NCI-H524 (cell line): ENCODE measurements at regions not wholly inside any gene's neighbourhood (a gene's known extent, or its start where the extent isn't known, plus 50 kb on each side); places are given as distances from the start of the nearest gene placed in this dataset.
A peak's percentile ranks its signal among the peaks of the same experiment; 100 is the strongest.

Experiments
- DNase-seq, 2 experiments: peaks; one replicate each; lab custom pipeline; 2025; lab: John Stamatoyannopoulos, UW

GRCh38 chr4:89599026-89599425 is 237.9 kb downstream of the SNCA start:
- DNase-seq: no peak

GRCh38 chr4:89598602-89599001 is 238.4 kb downstream of the SNCA start:
- peak in 1 of 2 experiments; percentile 6 for DNase-seq

GRCh38 chr4:89595125-89595789 is 241.7 kb downstream of the SNCA start:
- DNase-seq: no peak

GRCh38 chr4:89590128-89590527 is 246.8 kb downstream of the SNCA start:
- no peak for DNase-seq

- no peak for DNase-seq
These were observed 248.5 kb downstream of the SNCA start for GRCh38 chr4:89588421-89588820.

GRCh38 chr4:89587364-89587763 is 249.6 kb downstream of the SNCA start:
- no peak for DNase-seq

- no peak for DNase-seq
These were observed 250.1 kb downstream of the SNCA start for GRCh38 chr4:89586864-89587263.

GRCh38 chr4:89586318-89586717 is 250.6 kb downstream of the SNCA start:
- DNase-seq: no peak

GRCh38 chr4:89582756-89583505 is 254.0 kb downstream of the SNCA start:
- no peak for DNase-seq

- no peak for DNase-seq
These were observed 257.2 kb downstream of the SNCA start for GRCh38 chr4:89579771-89580170.

GRCh38 chr4:89576246-89576645 is 260.7 kb downstream of the SNCA start:
- no peak for DNase-seq

GRCh38 chr4:89575840-89576239 is 261.1 kb downstream of the SNCA start:
- no peak for DNase-seq

- no peak for DNase-seq
These were observed 262.8 kb downstream of the SNCA start for GRCh38 chr4:89574176-89574575.

- no peak for DNase-seq
These were observed 263.3 kb downstream of the SNCA start for GRCh38 chr4:89573656-89574055.

GRCh38 chr4:89572224-89572858 is 264.6 kb downstream of the SNCA start:
- peak; percentile 64 to 82 for DNase-seq

- DNase-seq: no peak
These were observed 263.3 kb upstream of the GPRIN3 start for GRCh38 chr4:89570931-89571330.

- DNase-seq: no peak
These were observed 260.3 kb upstream of the GPRIN3 start for GRCh38 chr4:89567936-89568335.

- no peak for DNase-seq
These were observed 255.8 kb upstream of the GPRIN3 start for GRCh38 chr4:89563431-89563830.

GRCh38 chr4:89562746-89563145 is 255.1 kb upstream of the GPRIN3 start:
- DNase-seq: no peak

GRCh38 chr4:89561048-89561447 is 253.4 kb upstream of the GPRIN3 start:
- no peak for DNase-seq

- peak in 1 of 2 experiments; percentile 17 for DNase-seq
These were observed 250.5 kb upstream of the GPRIN3 start for GRCh38 chr4:89558147-89558546.

- no peak for DNase-seq
These were observed 249.2 kb upstream of the GPRIN3 start for GRCh38 chr4:89556601-89557305.

GRCh38 chr4:89551191-89551590 is 243.6 kb upstream of the GPRIN3 start:
- no peak for DNase-seq
